Esophagus squamous epithelium (tissue), 5 donors: ENCODE measurements at regions not wholly inside any gene's neighbourhood (a gene's known extent, or its start where the extent isn't known, plus 50 kb on each side); places are given as distances from the start of the nearest gene placed in this dataset.

Experiments
- DNase-seq: peaks from one replicate; lab custom pipeline; 2025; lab: John Stamatoyannopoulos, UW
- H3K27ac ChIP-seq, 4 donors: fragments of 200-600 bp; sonication (generic); one replicate each; pipeline ENCODE4 v1.5.1; 2016 to 2019; ENCODE audit warnings: mild to moderate bottlenecking in 1 of 4
- H3K27me3 ChIP-seq, 4 donors: fragments of 200-600 bp; sonication (generic); 1 replicate in 3 of 4; 2 replicates in 1 of 4; pipeline versions ENCODE4 v1.5.1 to v1.6.0; 2017 to 2021; ENCODE audit warnings: antibody characterized with exemption in 1 of 4
- H3K36me3 ChIP-seq, 3 donors: fragments of 200-600 bp; sonication (generic); one replicate each; pipeline ENCODE4 v1.5.1; 2016 to 2019
- H3K4me1 ChIP-seq, 3 donors: fragments of 200-600 bp; sonication (generic); one replicate each; pipeline ENCODE4 v1.5.1; 2017 to 2019
- H3K4me3 ChIP-seq, 4 donors: fragments of 200-600 bp; sonication (generic); 1 replicate in 3 of 4; 2 replicates in 1 of 4; pipeline ENCODE4 v1.5.1; 2016 to 2019; ENCODE audit warnings: mild to moderate bottlenecking in 2 of 4, moderate library complexity in 1 of 4
- H3K9me3 ChIP-seq, 3 donors: fragments of 200-600 bp; sonication (generic); one replicate each; pipeline ENCODE4 v1.5.1; 2016 to 2019
- CTCF ChIP-seq, 6 experiments: fragments of 450-650 bp in 4 of 6; fragments of 200-600 bp in 2 of 6; sonication (generic) in 2 of 6; IDR thresholded peaks; one replicate each; pipeline ENCODE4 v1.5.1; 2016 to 2019; ENCODE audit warnings: antibody characterized with exemption in 6 of 6, mild to moderate bottlenecking in 4 of 6, moderate library complexity in 4 of 6
- POLR2A ChIP-seq, 4 donors: fragments of 450-650 bp; IDR thresholded peaks; one replicate each; pipeline ENCODE4 v1.6.1; 2017; ENCODE audit warnings: antibody characterized with exemption in 4 of 4, mild to moderate bottlenecking in 4 of 4, moderate library complexity in 3 of 4
- WGBS, 2 donors: methylation state at CpG; one replicate each; pipeline ENCODE4 v1.1.5; 2018; 5-methylcytosine and 5-hydroxymethylcytosine counted together
- intact Hi-C: fragments of 100-400 bp; cut with DNase I; formaldehyde crosslinking; loops from one replicate; pipeline ENCODE4 v1.15.0; 2022
- donor health status: DM: yes; HTN: yes; CAD: no.

GRCh38 chr9:89863837-89864236 lies 259.0 kb downstream of the GADD45G start:
- Histone ChIP-seq H3K27ac (no peak overlapping the region), H3K27me3 (peaks cover 0 to 9% (median 0%) of the 10 kb centered on the region in 4 donors), H3K4me3 (no peak overlapping the region), H3K4me1 (no peaks in the 10 kb centered on the region), H3K9me3 (no peaks in the 10 kb centered on the region), H3K36me3 (no peaks in the 10 kb centered on the region)
- DNase-seq = no peak
- 74 to 77% methylated on average over 6 of the region's 6 CpGs for WGBS, 2 donors
- intact Hi-C loops = no loop called here
- TF ChIP-seq CTCF (IDR thresholded peaks at IDR 0.05) (no peak), POLR2A (IDR thresholded peaks at IDR 0.05) (no peak)

GRCh38 chr9:89864257-89864656 lies 259.4 kb downstream of the GADD45G start:
- DNase-seq = no peak
- Histone ChIP-seq H3K36me3 (no peaks in the 10 kb centered on the region), H3K9me3 (no peaks in the 10 kb centered on the region), H3K4me3 (no peak overlapping the region), H3K27me3 (peaks cover 0 to 7% (median 0%) of the 10 kb centered on the region in 4 donors), H3K27ac (no peak overlapping the region), H3K4me1 (no peaks in the 10 kb centered on the region)
- intact Hi-C loops = no loop called here
- TF ChIP-seq POLR2A (IDR thresholded peaks at IDR 0.05) (no peak), CTCF (IDR thresholded peaks at IDR 0.05) (no peak)
- 90 to 100% methylated on average over 2 to 4 of the region's 5 CpGs for WGBS, 2 donors

GRCh38 chr9:89864731-89865130 lies 259.9 kb downstream of the GADD45G start:
- no peak overlapping the region for H3K4me3 ChIP-seq
- TF ChIP-seq POLR2A (IDR thresholded peaks at IDR 0.05) = no peak
- TF ChIP-seq CTCF (IDR thresholded peaks at IDR 0.05) = no peak

GRCh38 chr9:89865357-89865756 lies 260.5 kb downstream of the GADD45G start:
- 84% methylated on average over 4 of the region's 8 CpGs; no CpG with 5 or more reads in 1 of the 2 donors for WGBS, 2 donors
- DNase-seq = no peak
- intact Hi-C loops = no loop called here

More at GRCh38 chr9:89864731-89865130, 259.9 kb downstream of the GADD45G start:
- Histone ChIP-seq H3K4me1 (no peaks in the 10 kb centered on the region), H3K27me3 (peaks cover 0 to 5% (median 0%) of the 10 kb centered on the region in 4 donors), H3K36me3 (no peaks in the 10 kb centered on the region), H3K9me3 (no peaks in the 10 kb centered on the region), H3K27ac (no peak overlapping the region)
- no peak for DNase-seq
- intact Hi-C loops = no loop called here
- WGBS, 2 donors = 64 to 72% methylated on average over 3 to 4 of the region's 4 CpGs

GRCh38 chr9:89865981-89866380 lies 261.2 kb downstream of the GADD45G start:
- Histone ChIP-seq H3K36me3 (no peaks in the 10 kb centered on the region), H3K27me3 (peaks cover 0 to 4% (median 0%) of the 10 kb centered on the region in 4 donors), H3K9me3 (no peaks in the 10 kb centered on the region), H3K4me3 (no peak overlapping the region), H3K4me1 (no peaks in the 10 kb centered on the region), H3K27ac (no peak overlapping the region)
- intact Hi-C loops = no loop called here
- no peak for DNase-seq
- 90 to 94% methylated on average over 5 to 7 of the region's 10 CpGs for WGBS, 2 donors
- no peak for TF ChIP-seq CTCF (IDR thresholded peaks at IDR 0.05)
- TF ChIP-seq POLR2A (IDR thresholded peaks at IDR 0.05) = no peak

More at GRCh38 chr9:89865357-89865756, 260.5 kb downstream of the GADD45G start:
- Histone ChIP-seq H3K27me3 (peaks cover 0 to 5% (median 0%) of the 10 kb centered on the region in 4 donors), H3K4me3 (no peak overlapping the region), H3K27ac (no peak overlapping the region), H3K4me1 (no peaks in the 10 kb centered on the region), H3K36me3 (no peaks in the 10 kb centered on the region), H3K9me3 (no peaks in the 10 kb centered on the region)
- TF ChIP-seq CTCF (IDR thresholded peaks at IDR 0.05) (no peak), POLR2A (IDR thresholded peaks at IDR 0.05) (no peak)
